Osteoblast (primary cell): ENCODE measurements at regions not wholly inside any gene's neighbourhood (a gene's known extent, or its start where the extent isn't known, plus 50 kb on each side); places are given as distances from the start of the nearest gene placed in this dataset.
A peak's percentile ranks its signal among the peaks of the same experiment; 100 is the strongest.

ENCODE experiments used
- DNase-seq: peaks from one replicate; pipeline ENCODE4 v3.0.0; 2011; ENCODE audit warnings: low spot score, mixed read lengths; ENCODE audit not compliant: insufficient read length; ENCODE audit errors: missing footprints
- H2AFZ ChIP-seq: 2 replicates; pipeline ENCODE4 v1.6.0; 2011; ENCODE audit warnings: mild to moderate bottlenecking, low read length
- H3K27ac ChIP-seq: 2 replicates; pipeline ENCODE4 v1.5.1; 2011; ENCODE audit warnings: mild to moderate bottlenecking, low read depth, low read length, moderate library complexity
- H3K27me3 ChIP-seq: 2 replicates; pipeline ENCODE4 v1.6.0; 2012; ENCODE audit warnings: mild to moderate bottlenecking, control low read depth, inconsistent platforms, low read length, moderate library complexity; ENCODE audit not compliant: insufficient read depth
- H3K36me3 ChIP-seq: 2 replicates; pipeline ENCODE4 v1.5.1; 2011; ENCODE audit warnings: mild to moderate bottlenecking, low read length, control low read depth, moderate library complexity; ENCODE audit not compliant: insufficient read depth
- H3K4me1 ChIP-seq: 2 replicates; pipeline ENCODE4 v1.5.1; 2011; ENCODE audit warnings: mild to moderate bottlenecking, low read length, control low read depth, moderate library complexity; ENCODE audit not compliant: insufficient read depth
- H3K4me2 ChIP-seq: 2 replicates; pipeline ENCODE4 v1.6.0; 2011; ENCODE audit warnings: mild to moderate bottlenecking, low read length; ENCODE audit not compliant: insufficient read depth
- H3K4me3 ChIP-seq: fragments of 200-600 bp; sonication (generic); 3 replicates; pipeline ENCODE4 v1.5.1; 2012; ENCODE audit warnings: mild to moderate bottlenecking, low read length, inconsistent platforms; ENCODE audit not compliant: insufficient read depth
- H3K79me2 ChIP-seq: 2 replicates; pipeline ENCODE4 v1.6.0; 2012; ENCODE audit warnings: mild to moderate bottlenecking, low read length, control low read depth, inconsistent platforms; ENCODE audit not compliant: insufficient read depth
- H3K9me3 ChIP-seq: 2 replicates; pipeline ENCODE4 v1.5.1; 2011; ENCODE audit warnings: low read depth, low read length, control low read depth
- H4K20me1 ChIP-seq: 2 replicates; pipeline ENCODE4 v1.6.0; 2012; ENCODE audit warnings: mild to moderate bottlenecking, low read length, control low read depth; ENCODE audit not compliant: insufficient read depth
- TF ChIP-seq, protein P1 (sequence below): IDR thresholded peaks from 2 replicates; pipeline ENCODE4 v1.5.1; 2011; ENCODE audit warnings: mild to moderate bottlenecking, low read depth, low read length, moderate library complexity; ENCODE audit errors: extremely low read depth

DNA sequence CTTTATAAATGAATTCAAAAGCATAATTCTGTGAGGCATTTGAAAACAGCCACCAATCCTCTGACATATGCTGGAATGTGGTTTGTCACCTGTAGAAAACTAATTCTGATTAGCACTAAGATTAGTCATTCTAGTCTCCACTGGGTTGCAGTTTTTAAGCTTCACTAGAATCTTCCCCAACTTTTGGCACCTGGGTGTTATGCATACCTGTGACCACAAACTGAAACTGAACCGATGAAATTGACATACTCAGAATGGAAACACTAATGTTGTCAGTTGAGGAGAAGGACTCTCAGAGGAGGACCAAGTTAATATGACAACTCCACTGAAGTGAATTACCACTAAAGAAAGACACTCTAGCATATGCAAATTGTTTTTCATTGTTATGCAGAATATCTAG is 285.8 kb upstream of the NEGR1 start:
- Histone ChIP-seq H2AFZ (no peak overlapping the region), H3K27me3 (no peaks in the 10 kb centered on the region), H3K36me3 (no peaks in the 10 kb centered on the region), H3K27ac (no peak overlapping the region), H3K4me3 (no peak overlapping the region), H3K9me3 (no peaks in the 10 kb centered on the region), H3K4me1 (no peaks in the 10 kb centered on the region), H3K4me2 (peak overlapping the region; percentile 10), H3K79me2 (no peaks in the 10 kb centered on the region), H4K20me1 (no peaks in the 10 kb centered on the region)
- TF ChIP-seq, protein P1, sequence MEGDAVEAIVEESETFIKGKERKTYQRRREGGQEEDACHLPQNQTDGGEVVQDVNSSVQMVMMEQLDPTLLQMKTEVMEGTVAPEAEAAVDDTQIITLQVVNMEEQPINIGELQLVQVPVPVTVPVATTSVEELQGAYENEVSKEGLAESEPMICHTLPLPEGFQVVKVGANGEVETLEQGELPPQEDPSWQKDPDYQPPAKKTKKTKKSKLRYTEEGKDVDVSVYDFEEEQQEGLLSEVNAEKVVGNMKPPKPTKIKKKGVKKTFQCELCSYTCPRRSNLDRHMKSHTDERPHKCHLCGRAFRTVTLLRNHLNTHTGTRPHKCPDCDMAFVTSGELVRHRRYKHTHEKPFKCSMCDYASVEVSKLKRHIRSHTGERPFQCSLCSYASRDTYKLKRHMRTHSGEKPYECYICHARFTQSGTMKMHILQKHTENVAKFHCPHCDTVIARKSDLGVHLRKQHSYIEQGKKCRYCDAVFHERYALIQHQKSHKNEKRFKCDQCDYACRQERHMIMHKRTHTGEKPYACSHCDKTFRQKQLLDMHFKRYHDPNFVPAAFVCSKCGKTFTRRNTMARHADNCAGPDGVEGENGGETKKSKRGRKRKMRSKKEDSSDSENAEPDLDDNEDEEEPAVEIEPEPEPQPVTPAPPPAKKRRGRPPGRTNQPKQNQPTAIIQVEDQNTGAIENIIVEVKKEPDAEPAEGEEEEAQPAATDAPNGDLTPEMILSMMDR, result no peak
- no peak for DNase-seq

DNA sequence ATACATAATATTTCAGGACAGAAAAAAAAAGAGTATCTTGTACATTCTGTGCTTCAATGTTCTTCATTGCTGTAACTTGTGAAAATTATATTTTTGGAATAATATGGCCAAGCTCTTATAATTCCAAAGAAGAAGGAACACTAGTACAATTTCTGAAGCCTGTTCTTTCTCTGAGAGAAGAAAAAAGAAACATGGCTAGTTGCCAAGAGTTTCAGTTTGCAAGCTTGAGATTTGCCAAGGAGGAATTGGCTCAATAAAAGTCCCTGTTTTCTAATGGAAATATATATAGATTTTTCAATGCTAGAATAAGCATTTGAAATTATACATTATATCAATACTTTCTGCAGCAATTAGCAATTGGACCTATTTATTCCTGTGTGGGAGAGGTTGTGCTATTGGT is 285.2 kb upstream of the NEGR1 start:
- H3K4me1 ChIP-seq, result no peaks in the 10 kb centered on the region
- H3K4me3 ChIP-seq, result no peak overlapping the region
- H3K4me2 ChIP-seq, result no peak overlapping the region
- H4K20me1 ChIP-seq, result no peaks in the 10 kb centered on the region
- H3K79me2 ChIP-seq, result no peaks in the 10 kb centered on the region
- no peaks in the 10 kb centered on the region for H3K27me3 ChIP-seq
- H2AFZ ChIP-seq, result no peak overlapping the region
- H3K36me3 ChIP-seq, result no peaks in the 10 kb centered on the region
- TF ChIP-seq, protein P1, result no peak
- DNase-seq, result no peak
- no peaks in the 10 kb centered on the region for H3K9me3 ChIP-seq
- no peak overlapping the region for H3K27ac ChIP-seq

- no peaks in the 10 kb centered on the region for H3K79me2 ChIP-seq
- H2AFZ ChIP-seq, result no peak overlapping the region
- no peaks in the 10 kb centered on the region for H3K4me1 ChIP-seq
- H3K4me3 ChIP-seq, result no peak overlapping the region
- no peaks in the 10 kb centered on the region for H3K36me3 ChIP-seq
- DNase-seq, result no peak
- no peaks in the 10 kb centered on the region for H3K27me3 ChIP-seq
- no peak overlapping the region for H3K27ac ChIP-seq
- H4K20me1 ChIP-seq, result no peaks in the 10 kb centered on the region
- TF ChIP-seq, protein P1, result no peak
- H3K9me3 ChIP-seq, result no peaks in the 10 kb centered on the region
- H3K4me2 ChIP-seq, result no peak overlapping the region
Observed at GRCh38 chr1:72564749-72565148, 282.4 kb upstream of the NEGR1 start.

DNA sequence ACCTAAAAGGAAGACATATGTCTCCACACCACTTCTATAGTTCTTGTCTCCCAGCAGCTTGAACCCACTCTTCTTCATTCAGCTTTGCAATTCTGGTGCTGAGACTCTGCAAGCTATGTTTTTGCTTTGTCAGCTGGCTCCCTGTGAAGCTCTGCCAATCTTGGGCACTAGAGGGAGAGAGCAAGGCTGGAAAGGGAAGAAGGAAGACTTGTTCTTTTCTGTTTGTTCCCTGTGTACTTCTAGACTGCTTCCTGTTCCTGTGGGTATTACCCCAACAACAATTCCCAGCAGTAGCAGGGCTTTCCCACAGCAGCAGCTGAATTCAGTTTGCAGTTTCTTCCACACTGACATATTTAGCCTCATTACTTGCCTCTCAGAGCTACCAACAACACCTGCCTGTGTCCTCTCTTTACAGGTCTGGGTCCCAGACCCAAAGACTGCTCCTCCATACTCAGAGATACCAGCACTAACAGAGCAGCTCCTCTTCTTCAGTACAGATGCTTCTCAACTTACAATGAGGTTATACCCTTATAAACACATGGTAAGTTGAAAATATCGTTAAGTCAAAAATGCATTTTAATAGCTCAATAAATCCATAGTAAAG is 275.2 kb upstream of the NEGR1 start:
- Histone ChIP-seq H4K20me1 (no peaks in the 10 kb centered on the region), H3K27me3 (no peaks in the 10 kb centered on the region), H3K4me2 (no peak overlapping the region), H3K36me3 (no peaks in the 10 kb centered on the region), H3K27ac (no peak overlapping the region), H3K9me3 (no peaks in the 10 kb centered on the region), H3K79me2 (no peaks in the 10 kb centered on the region), H3K4me3 (no peak overlapping the region), H2AFZ (peak overlapping the region; percentile 53), H3K4me1 (no peaks in the 10 kb centered on the region)
- DNase-seq, result peak; percentile 11
- TF ChIP-seq, protein P1, result peak; percentile 51
